Testis (tissue), 2 donors: ENCODE measurements at regions not wholly inside any gene's neighbourhood (a gene's known extent, or its start where the extent isn't known, plus 50 kb on each side); places are given as distances from the start of the nearest gene placed in this dataset.

Source experiments
- DNase-seq: peaks from one replicate; pipeline ENCODE4 v3.0.0-alpha.2; 2019
- H3K27ac ChIP-seq, 2 donors: fragments of 200-600 bp; sonication (generic); one replicate each; pipeline ENCODE4 v1.5.1; 2019
- H3K27me3 ChIP-seq: fragments of 200-600 bp; sonication (generic); one replicate; pipeline ENCODE4 v1.5.1; 2019
- H3K36me3 ChIP-seq: fragments of 200-600 bp; sonication (generic); one replicate; pipeline ENCODE4 v1.5.1; 2017; ENCODE audit warnings: low read depth; ENCODE audit errors: missing control alignments
- H3K4me1 ChIP-seq: fragments of 200-600 bp; sonication (generic); one replicate; pipeline ENCODE4 v1.5.1; 2019
- H3K4me3 ChIP-seq, 2 donors: fragments of 200-600 bp; sonication (generic); one replicate each; pipeline ENCODE4 v1.5.1; 2017 to 2019
- H3K9me3 ChIP-seq: fragments of 200-600 bp; sonication (generic); one replicate; pipeline ENCODE4 v1.5.1; 2017
- POLR2A ChIP-seq: fragments of 450-650 bp; IDR thresholded peaks from one replicate; pipeline ENCODE4 v1.6.1; 2017; ENCODE audit warnings: antibody characterized with exemption, mild to moderate bottlenecking, moderate library complexity
- WGBS, 2 donors: methylation state at CpG; one replicate each; pipeline ENCODE4 v1.1.5; 2018; 5-methylcytosine and 5-hydroxymethylcytosine counted together
- intact Hi-C: fragments of 100-400 bp; cut with DNase I; formaldehyde crosslinking; loops from one replicate; pipeline ENCODE4 v1.15.1; 2023; ENCODE audit warnings: low total_unique reads
- TF ChIP-seq, protein P1 (sequence below), 3 experiments: fragments of 450-650 bp in 2 of 3; fragments of 200-600 bp in 1 of 3; sonication (generic) in 1 of 3; IDR thresholded peaks; one replicate each; pipeline ENCODE4 v1.5.1; 2016 to 2019; ENCODE audit warnings: antibody characterized with exemption in 3 of 3, mild to moderate bottlenecking in 2 of 3, moderate library complexity in 1 of 3

DNA sequence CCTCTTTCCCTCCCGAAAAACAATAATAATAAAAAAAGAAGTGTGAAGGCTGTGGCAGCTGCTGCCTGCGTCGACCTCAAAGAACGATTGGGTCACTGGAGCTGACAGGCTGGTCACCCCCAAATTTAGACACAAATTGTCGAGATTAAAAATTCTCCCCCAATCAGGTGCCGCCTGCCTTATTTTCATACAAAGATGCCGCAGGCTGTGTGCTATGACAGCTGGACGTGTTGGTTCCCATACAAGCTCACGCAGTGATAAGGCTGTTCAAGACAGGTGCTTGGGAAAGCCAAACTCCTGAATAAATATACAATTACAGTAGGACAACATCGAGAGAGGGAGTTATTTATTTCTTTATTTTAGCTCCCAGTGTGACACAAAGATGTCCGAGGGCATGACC is 1041.8 kb downstream of the VRK1 start:
- WGBS, 2 donors, result 70 to 79% methylated on average over 11 of the region's 11 CpGs

DNA sequence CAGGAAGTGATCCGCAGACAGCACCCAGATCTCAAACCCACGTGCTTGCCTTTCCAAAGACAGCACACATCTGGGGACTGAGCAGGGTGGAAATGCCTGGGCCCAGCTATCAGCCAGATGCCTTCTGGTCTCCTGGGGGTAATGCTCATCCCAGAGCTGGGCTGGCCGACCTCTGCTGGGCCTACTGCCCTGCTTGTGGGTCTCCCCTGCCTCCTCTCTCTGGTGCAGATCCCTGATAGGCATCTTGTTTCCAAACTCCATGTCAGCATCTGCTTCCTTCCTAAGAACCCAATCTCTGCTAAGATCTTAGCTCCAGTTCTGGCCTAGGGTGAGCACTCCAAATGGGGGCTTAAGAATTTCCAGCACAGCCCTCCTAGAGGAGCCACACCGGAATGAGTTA is 1043.0 kb downstream of the VRK1 start:
- Histone ChIP-seq H3K4me3 (no peak overlapping the region), H3K4me1 (no peaks in the 10 kb centered on the region), H3K27me3 (no peaks in the 10 kb centered on the region), H3K27ac (no peak overlapping the region), H3K36me3 (no peaks in the 10 kb centered on the region), H3K9me3 (no peaks in the 10 kb centered on the region)
- TF ChIP-seq POLR2A, result no peak
- TF ChIP-seq, protein P1, sequence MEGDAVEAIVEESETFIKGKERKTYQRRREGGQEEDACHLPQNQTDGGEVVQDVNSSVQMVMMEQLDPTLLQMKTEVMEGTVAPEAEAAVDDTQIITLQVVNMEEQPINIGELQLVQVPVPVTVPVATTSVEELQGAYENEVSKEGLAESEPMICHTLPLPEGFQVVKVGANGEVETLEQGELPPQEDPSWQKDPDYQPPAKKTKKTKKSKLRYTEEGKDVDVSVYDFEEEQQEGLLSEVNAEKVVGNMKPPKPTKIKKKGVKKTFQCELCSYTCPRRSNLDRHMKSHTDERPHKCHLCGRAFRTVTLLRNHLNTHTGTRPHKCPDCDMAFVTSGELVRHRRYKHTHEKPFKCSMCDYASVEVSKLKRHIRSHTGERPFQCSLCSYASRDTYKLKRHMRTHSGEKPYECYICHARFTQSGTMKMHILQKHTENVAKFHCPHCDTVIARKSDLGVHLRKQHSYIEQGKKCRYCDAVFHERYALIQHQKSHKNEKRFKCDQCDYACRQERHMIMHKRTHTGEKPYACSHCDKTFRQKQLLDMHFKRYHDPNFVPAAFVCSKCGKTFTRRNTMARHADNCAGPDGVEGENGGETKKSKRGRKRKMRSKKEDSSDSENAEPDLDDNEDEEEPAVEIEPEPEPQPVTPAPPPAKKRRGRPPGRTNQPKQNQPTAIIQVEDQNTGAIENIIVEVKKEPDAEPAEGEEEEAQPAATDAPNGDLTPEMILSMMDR (IDR thresholded peaks at IDR 0.05), result no peak
- DNase-seq, result no peak
- intact Hi-C loops, result no loop called here
- WGBS, 2 donors, result 73 to 95% methylated on average over 2 to 4 of the region's 4 CpGs

More for the DNA sequence above, 1041.8 kb downstream of the VRK1 start:
- no peak for DNase-seq
- intact Hi-C loops, result no loop called here
- Histone ChIP-seq H3K27ac (no peak overlapping the region), H3K36me3 (no peaks in the 10 kb centered on the region), H3K27me3 (no peaks in the 10 kb centered on the region), H3K4me3 (no peak overlapping the region), H3K4me1 (no peaks in the 10 kb centered on the region), H3K9me3 (no peaks in the 10 kb centered on the region)
- TF ChIP-seq, protein P1 (IDR thresholded peaks at IDR 0.05), result no peak
- no peak for TF ChIP-seq POLR2A

DNA sequence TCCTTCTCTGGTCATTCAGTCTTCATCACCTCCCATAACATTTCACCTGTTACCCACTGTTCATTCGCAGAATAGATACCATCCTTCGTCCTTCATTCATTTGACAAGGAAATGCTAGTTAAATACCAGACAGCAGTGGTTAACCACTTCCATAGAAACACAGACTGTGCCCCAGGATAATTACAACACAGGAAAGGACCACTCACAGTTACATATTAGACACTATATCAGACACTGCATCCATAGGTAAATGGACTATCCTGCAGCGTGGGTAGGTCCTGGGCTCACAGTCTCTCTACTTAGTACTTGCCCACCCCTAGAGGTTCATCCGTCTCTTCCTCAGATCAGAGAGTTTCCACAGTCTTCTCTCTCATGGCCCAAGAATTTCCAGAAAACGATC is 1044.6 kb downstream of the VRK1 start:
- intact Hi-C loops, result no loop called here
- no peak for DNase-seq
- Histone ChIP-seq H3K27me3 (no peaks in the 10 kb centered on the region), H3K9me3 (no peaks in the 10 kb centered on the region), H3K4me3 (no peak overlapping the region), H3K27ac (no peak overlapping the region), H3K36me3 (no peaks in the 10 kb centered on the region), H3K4me1 (no peaks in the 10 kb centered on the region)
- TF ChIP-seq, protein P1 (IDR thresholded peaks at IDR 0.05), result no peak
- TF ChIP-seq POLR2A, result no peak
- 63 to 75% methylated on average over 5 of the region's 5 CpGs for WGBS, 2 donors

DNA sequence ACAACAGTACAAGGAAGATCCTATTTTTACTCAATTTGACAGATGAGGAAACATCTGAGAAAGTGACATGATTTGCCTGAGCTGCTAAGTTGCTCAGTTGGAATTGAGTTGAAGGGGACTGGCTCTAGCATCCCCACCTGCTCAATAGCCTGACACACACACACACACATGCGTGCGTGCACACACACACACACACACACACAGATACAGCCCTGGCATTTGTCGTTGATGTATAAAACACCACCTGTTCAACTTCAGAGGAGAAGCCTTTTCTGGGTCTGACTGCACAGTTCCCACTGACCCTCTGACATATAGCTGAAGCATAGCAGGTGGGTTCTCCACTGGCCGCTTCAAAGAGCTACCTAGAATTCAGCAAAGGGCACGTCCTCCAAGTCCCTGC is 1045.9 kb downstream of the VRK1 start:
- intact Hi-C loops, result no loop called here
- WGBS, 2 donors, result 77 to 82% methylated on average over 4 to 5 of the region's 5 CpGs
- Histone ChIP-seq H3K4me1 (no peaks in the 10 kb centered on the region), H3K36me3 (no peaks in the 10 kb centered on the region), H3K9me3 (no peaks in the 10 kb centered on the region), H3K27ac (no peak overlapping the region), H3K4me3 (no peak overlapping the region), H3K27me3 (no peaks in the 10 kb centered on the region)
- TF ChIP-seq, protein P1 (IDR thresholded peaks at IDR 0.05), result no peak
- TF ChIP-seq POLR2A, result no peak
- DNase-seq, result no peak

DNA sequence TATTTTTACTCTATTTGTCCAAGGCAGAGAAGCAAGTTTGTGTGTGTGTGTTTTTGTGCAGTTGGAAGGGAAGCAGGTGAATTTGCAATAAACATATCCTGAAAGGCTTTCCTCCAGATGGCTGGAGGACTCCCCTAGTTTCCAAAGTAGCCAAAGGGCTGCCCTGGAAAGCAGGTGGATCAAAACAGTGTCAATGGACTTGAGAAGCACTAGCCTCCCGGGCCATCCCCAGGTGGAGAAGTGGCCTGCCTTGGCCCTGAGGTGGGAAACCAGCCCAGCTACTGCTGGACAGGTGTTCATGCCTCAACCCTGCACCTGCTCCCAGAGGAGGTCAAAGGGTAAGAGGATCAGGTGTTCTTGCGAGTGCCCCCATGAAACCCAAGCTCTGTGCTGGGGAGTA is 1046.9 kb downstream of the VRK1 start:
- Histone ChIP-seq H3K4me1 (no peaks in the 10 kb centered on the region), H3K27ac (no peak overlapping the region), H3K4me3 (no peak overlapping the region), H3K27me3 (no peaks in the 10 kb centered on the region), H3K9me3 (no peaks in the 10 kb centered on the region), H3K36me3 (no peaks in the 10 kb centered on the region)
- intact Hi-C loops, result no loop called here
- TF ChIP-seq POLR2A, result no peak
- TF ChIP-seq, protein P1 (IDR thresholded peaks at IDR 0.05), result no peak
- 85 to 94% methylated on average over 2 of the region's 2 CpGs for WGBS, 2 donors
- DNase-seq, result no peak
